OCI-LY1 (cell line): ENCODE measurements at regions not wholly inside any gene's neighbourhood (a gene's known extent, or its start where the extent isn't known, plus 50 kb on each side); places are given as distances from the start of the nearest gene placed in this dataset.

Experiments used
- EZH2 ChIP-seq: fragments of 200-600 bp; sonication (generic), shearing (Covaris generic); IDR thresholded peaks from 2 replicates; pipeline ENCODE4 v1.8.0; 2017; ENCODE audit warnings: borderline replicate concordance, mixed run types, mild to moderate bottlenecking, antibody characterized with exemption, low read length, moderate library complexity, mixed read lengths
- TF ChIP-seq, protein P1 (sequence below): fragments of 200-600 bp; sonication (generic), shearing (Covaris generic); IDR thresholded peaks from 2 replicates; pipeline ENCODE4 v1.5.1; 2017; ENCODE audit warnings: mild to moderate bottlenecking, antibody characterized with exemption, low read length, moderate library complexity, mixed read lengths

DNA sequence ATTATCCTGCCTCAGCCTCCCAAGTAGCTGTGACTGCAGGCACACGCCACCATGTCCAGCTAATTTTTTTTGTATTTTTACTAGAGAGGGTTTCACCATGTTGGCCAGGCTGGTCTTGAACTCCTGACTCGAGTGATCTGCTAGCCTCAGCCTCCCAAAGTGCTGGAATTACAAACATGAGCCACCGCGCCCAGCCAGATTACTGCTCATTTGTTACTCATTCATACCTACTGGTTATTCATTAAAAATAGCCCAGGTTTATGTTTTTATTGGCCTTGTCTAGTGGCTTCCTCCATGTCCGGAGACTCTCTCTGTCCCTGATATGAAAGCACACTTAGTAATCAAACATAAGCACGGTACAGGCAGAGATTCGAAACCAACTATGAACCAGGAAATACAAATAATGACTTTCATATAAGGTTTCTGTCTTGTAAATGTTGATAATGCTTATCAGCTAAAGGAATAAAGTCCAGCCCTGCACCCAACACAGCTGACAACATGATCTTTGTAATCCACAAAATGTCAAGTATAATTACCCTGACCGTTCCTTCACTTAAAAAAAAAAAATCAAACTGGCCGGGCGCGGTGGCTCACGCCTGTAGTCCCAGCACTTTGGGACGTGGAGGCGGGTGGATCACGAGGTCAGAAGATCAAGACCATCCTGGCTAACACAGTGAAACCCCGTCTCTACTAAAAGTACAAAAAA is 50.4 kb upstream of the CXADR start:
- TF ChIP-seq EZH2: no peak
- TF ChIP-seq, protein P1, sequence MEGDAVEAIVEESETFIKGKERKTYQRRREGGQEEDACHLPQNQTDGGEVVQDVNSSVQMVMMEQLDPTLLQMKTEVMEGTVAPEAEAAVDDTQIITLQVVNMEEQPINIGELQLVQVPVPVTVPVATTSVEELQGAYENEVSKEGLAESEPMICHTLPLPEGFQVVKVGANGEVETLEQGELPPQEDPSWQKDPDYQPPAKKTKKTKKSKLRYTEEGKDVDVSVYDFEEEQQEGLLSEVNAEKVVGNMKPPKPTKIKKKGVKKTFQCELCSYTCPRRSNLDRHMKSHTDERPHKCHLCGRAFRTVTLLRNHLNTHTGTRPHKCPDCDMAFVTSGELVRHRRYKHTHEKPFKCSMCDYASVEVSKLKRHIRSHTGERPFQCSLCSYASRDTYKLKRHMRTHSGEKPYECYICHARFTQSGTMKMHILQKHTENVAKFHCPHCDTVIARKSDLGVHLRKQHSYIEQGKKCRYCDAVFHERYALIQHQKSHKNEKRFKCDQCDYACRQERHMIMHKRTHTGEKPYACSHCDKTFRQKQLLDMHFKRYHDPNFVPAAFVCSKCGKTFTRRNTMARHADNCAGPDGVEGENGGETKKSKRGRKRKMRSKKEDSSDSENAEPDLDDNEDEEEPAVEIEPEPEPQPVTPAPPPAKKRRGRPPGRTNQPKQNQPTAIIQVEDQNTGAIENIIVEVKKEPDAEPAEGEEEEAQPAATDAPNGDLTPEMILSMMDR: no peak
